ENCODE measurements at regions not wholly inside any gene's neighbourhood (a gene's known extent, or its start where the extent isn't known, plus 50 kb on each side); places are given as distances from the start of the nearest gene placed in this dataset.

GRCh38 chr2:30046979-30047378, 99.8 kb upstream of the YPEL5 start:
- H3K27ac ChIP-seq (ENCODE audit: low read length): no peak overlapping the region
- no TSS peak for BruUV-seq (replicated peaks)
- no peak overlapping the region for H3K4me3 ChIP-seq (ENCODE audit: low read depth in 2 of 2, low read length in 2 of 2)
- ChIA-PET POLR2A (no interaction called here), CTCF (no interaction called here)
- in situ Hi-C loops (cut with HindIII; ENCODE audit: low pct_unique_long_range_greater_than_20kb, low sequenced_read_pairs) (no loop called here), intact Hi-C loops (cut with micrococcal nuclease; ENCODE audit: unreplicated experiment) (no loop called here)
- H3K36me3 ChIP-seq (ENCODE audit: control insufficient read depth, insufficient read depth, low read length): no peaks in the 10 kb centered on the region
- ATAC-seq (no peak), DNase-seq (ENCODE audit: low read depth, low spot score) (no peak)
- peaks cover 28% of the 10 kb centered on the region for H3K27me3 ChIP-seq (ENCODE audit: control insufficient read depth, insufficient read depth, low read length)
- TF ChIP-seq SIN3A (IDR thresholded peaks at IDR 0.05; ENCODE audit: borderline replicate concordance, insufficient read depth, low read depth, low read length): no peak
- TF ChIP-seq CTCF (IDR thresholded peaks at IDR 0.05): no peak
- no peak for TF ChIP-seq POLR2AphosphoS5 (IDR thresholded peaks at IDR 0.05; ENCODE audit: low read depth, low read length)
- no peak for TF ChIP-seq REST (IDR thresholded peaks at IDR 0.05; ENCODE audit: insufficient read depth in 1 of 2, low read depth in 2 of 2, low read length in 1 of 2)
- no peak for TF ChIP-seq TCF7L2 (IDR thresholded peaks at IDR 0.05; ENCODE audit: low read depth, low read length)
- no peaks in the 10 kb centered on the region for H3K9me3 ChIP-seq (ENCODE audit: control insufficient read depth, insufficient read depth, low read depth, low read length)
- no peaks in the 10 kb centered on the region for H3K4me1 ChIP-seq (ENCODE audit: control insufficient read depth, insufficient read depth, low read length)

- ATAC-seq (no peak), DNase-seq (ENCODE audit: low read depth, low spot score) (no peak)
- intact Hi-C loops (cut with micrococcal nuclease; ENCODE audit: unreplicated experiment) (no loop called here), in situ Hi-C loops (cut with HindIII; ENCODE audit: low pct_unique_long_range_greater_than_20kb, low sequenced_read_pairs) (no loop called here)
- Histone ChIP-seq H3K4me1 (ENCODE audit: control insufficient read depth, insufficient read depth, low read length) (no peaks in the 10 kb centered on the region), H3K9me3 (ENCODE audit: control insufficient read depth, insufficient read depth, low read depth, low read length) (no peaks in the 10 kb centered on the region), H3K27ac (ENCODE audit: low read length) (no peak overlapping the region), H3K4me3 (ENCODE audit: low read depth in 2 of 2, low read length in 2 of 2) (no peak overlapping the region), H3K36me3 (ENCODE audit: control insufficient read depth, insufficient read depth, low read length) (no peaks in the 10 kb centered on the region), H3K27me3 (ENCODE audit: control insufficient read depth, insufficient read depth, low read length) (peaks cover 25% of the 10 kb centered on the region)
- CTCF ChIA-PET: no interaction called here
- POLR2A ChIA-PET: no interaction called here
- TF ChIP-seq POLR2AphosphoS5 (IDR thresholded peaks at IDR 0.05; ENCODE audit: low read depth, low read length): no peak
- no peak for TF ChIP-seq CTCF (IDR thresholded peaks at IDR 0.05)
- BruUV-seq (replicated peaks): no TSS peak
Measured at GRCh38 chr2:30048636-30049175, 98.1 kb upstream of the YPEL5 start.

Data from Panc1 (cell line).